SK-N-SH (cell line): ENCODE measurements at regions not wholly inside any gene's neighbourhood (a gene's known extent, or its start where the extent isn't known, plus 50 kb on each side); places are given as distances from the start of the nearest gene placed in this dataset.
A peak's percentile ranks its signal among the peaks of the same experiment; 100 is the strongest.

ENCODE experiments used
- CTCF ChIA-PET: fragments of 300-600, 350-600 bp; formaldehyde crosslinking; extraction: SDS; loops from one replicate; lab custom pipeline; 2021; lab: Yijun Ruan, JAX
- POLR2A ChIA-PET: fragments of 350-600 bp; sonication (Branson Sonifier 250); formaldehyde crosslinking; extraction: SDS; loops from one replicate; lab custom pipeline; 2020; ENCODE audit warnings: antibody characterized with exemption, inconsistent platforms; lab: Yijun Ruan, JAX
- DNase-seq: peaks from one replicate; pipeline ENCODE4 v3.0.0; 2012
- H2AFZ ChIP-seq: fragments of 200-600 bp; sonication (generic); 2 replicates; pipeline ENCODE4 v1.8.1; 2016; ENCODE audit warnings: antibody characterized with exemption, mild to moderate bottlenecking, low read depth
- H3F3A ChIP-seq: fragments of 200-600 bp; sonication (generic); replicated peaks from 2 replicates; pipeline ENCODE3; 2016; ENCODE audit warnings: antibody characterized with exemption, mild to moderate bottlenecking; ENCODE audit not compliant: insufficient read depth
- H3K27ac ChIP-seq, 2 experiments: fragments of 200-500 bp in 1 of 2; fragments of 200-600 bp in 1 of 2; sonication (Bioruptor generic) in 1 of 2; sonication (generic), shearing (Covaris generic) in 1 of 2; 2 replicates each; pipeline versions ENCODE4 v1.5.1 to v1.6.1; 2014 to 2016; ENCODE audit warnings: low read depth in 2 of 2, inconsistent platforms in 1 of 2, low read length in 1 of 2, mild to moderate bottlenecking in 1 of 2, mixed read lengths in 1 of 2
- H3K27me3 ChIP-seq: fragments of 200-600 bp; sonication (generic), shearing (Covaris generic); 2 replicates; pipeline ENCODE4 v1.6.1; 2016; ENCODE audit warnings: mixed run types; ENCODE audit not compliant: insufficient read depth
- H3K36me3 ChIP-seq, 2 experiments: fragments of 200-500 bp in 1 of 2; fragments of 200-600 bp in 1 of 2; sonication (Bioruptor generic) in 1 of 2; sonication (generic) in 1 of 2; replicated peaks in 1 of 2; 2 replicates each; pipeline versions ENCODE3 to v1.5.1; 2014 to 2016; ENCODE audit warnings: low read length in 1 of 2, mild to moderate bottlenecking in 1 of 2; ENCODE audit not compliant: insufficient read depth in 2 of 2, control insufficient read depth in 1 of 2
- H3K4me1 ChIP-seq, 2 experiments: fragments of 200-500 bp in 1 of 2; fragments of 200-600 bp in 1 of 2; sonication (Bioruptor generic) in 1 of 2; sonication (generic), shearing (Covaris generic) in 1 of 2; 2 replicates each; pipeline versions ENCODE4 v1.5.1 to v1.6.1; 2014 to 2016; ENCODE audit warnings: low read depth in 1 of 2, low read length in 1 of 2, mixed run types in 1 of 2; ENCODE audit not compliant: insufficient read depth in 2 of 2, control insufficient read depth in 1 of 2
- H3K4me2 ChIP-seq: fragments of 200-600 bp; sonication (generic), shearing (Covaris generic); 2 replicates; pipeline ENCODE4 v1.6.1; 2017; ENCODE audit warnings: mixed run types
- H3K4me3 ChIP-seq, 2 experiments: fragments of 200-500 bp in 1 of 2; fragments of 200-600 bp in 1 of 2; sonication (Bioruptor generic) in 1 of 2; sonication (generic), shearing (Covaris generic) in 1 of 2; 2 replicates each; pipeline versions ENCODE4 v1.5.1 to v1.8.1; 2014 to 2016; ENCODE audit warnings: low read depth in 2 of 2, inconsistent platforms in 1 of 2, low read length in 1 of 2, mild to moderate bottlenecking in 1 of 2, mixed read lengths in 1 of 2, moderate library complexity in 1 of 2
- H3K79me2 ChIP-seq: fragments of 200-600 bp; sonication (generic); 2 replicates; pipeline ENCODE4 v1.8.1; 2017; ENCODE audit warnings: mild to moderate bottlenecking; ENCODE audit not compliant: insufficient read depth
- H3K9ac ChIP-seq: fragments of 200-600 bp; sonication (generic); 2 replicates; pipeline ENCODE4 v1.6.1; 2017; ENCODE audit warnings: mixed run types
- H3K9me2 ChIP-seq: fragments of 200-600 bp; sonication (generic); 2 replicates; pipeline ENCODE4 v1.6.1; 2017; ENCODE audit warnings: mixed run types
- H3K9me3 ChIP-seq: fragments of 200-600 bp; sonication (generic); 2 replicates; pipeline ENCODE4 v1.6.1; 2017; ENCODE audit warnings: mixed run types, mild to moderate bottlenecking, moderate library complexity
- H4K20me1 ChIP-seq: fragments of 200-600 bp; sonication (generic); 2 replicates; pipeline ENCODE4 v1.6.1; 2017; ENCODE audit warnings: mild to moderate bottlenecking, mixed run types; ENCODE audit not compliant: insufficient read depth
- EZH2phosphoT487 ChIP-seq: fragments of 200-600 bp; sonication (generic); IDR thresholded peaks from 2 replicates; pipeline ENCODE4 v1.6.1; 2017; ENCODE audit warnings: low read depth, mixed run types, mild to moderate bottlenecking, antibody characterized with exemption, moderate library complexity, borderline replicate concordance
- FOSL2 ChIP-seq: IDR thresholded peaks from 2 replicates; pipeline ENCODE4 v1.4.0; 2012; ENCODE audit warnings: low read depth, mild to moderate bottlenecking, moderate library complexity, borderline replicate concordance
- GATA2 ChIP-seq: sonication (generic); formaldehyde crosslinking; IDR thresholded peaks from 2 replicates; pipeline ENCODE4 v1.5.0; 2020; ENCODE audit warnings: mild to moderate bottlenecking, missing genetic modification reagents
- JUND ChIP-seq: IDR thresholded peaks from 2 replicates; pipeline ENCODE4 v1.4.0; 2012
- MEF2A ChIP-seq: IDR thresholded peaks from 2 replicates; pipeline ENCODE4 v1.4.0; 2012; ENCODE audit warnings: low read depth, borderline replicate concordance
- MXI1 ChIP-seq: IDR thresholded peaks from 2 replicates; pipeline ENCODE4 v1.6.1; 2012; ENCODE audit warnings: mild to moderate bottlenecking, low read depth, low read length, improper control_type of control experiment
- NFIC ChIP-seq: IDR thresholded peaks from 2 replicates; pipeline ENCODE4 v1.4.0; 2012; ENCODE audit warnings: borderline replicate concordance
- RFX5 ChIP-seq: IDR thresholded peaks from 2 replicates; pipeline ENCODE4 v1.6.1; 2012; ENCODE audit warnings: mild to moderate bottlenecking, improper control_type of control experiment, low read length
- RXRA ChIP-seq: IDR thresholded peaks from 2 replicates; pipeline ENCODE4 v1.4.0; 2012; ENCODE audit warnings: low read depth, mild to moderate bottlenecking, borderline replicate concordance
- SIN3A ChIP-seq: IDR thresholded peaks from 2 replicates; pipeline ENCODE4 v1.6.1; 2012; ENCODE audit warnings: low read depth, mild to moderate bottlenecking, low read length, moderate library complexity, borderline replicate concordance
- TAF1 ChIP-seq: IDR thresholded peaks from 2 replicates; pipeline ENCODE4 v1.6.1; 2012; ENCODE audit warnings: low read depth, mild to moderate bottlenecking, low read length, moderate library complexity, borderline replicate concordance
- YY1 ChIP-seq: IDR thresholded peaks from 2 replicates; pipeline ENCODE4 v1.4.0; 2012; ENCODE audit warnings: low read depth, mild to moderate bottlenecking
- WGBS: methylation state at CpG from one replicate; pipeline ENCODE4 v1.1.6; 2017; ENCODE audit warnings: low lambda C conversion rate; 5-methylcytosine and 5-hydroxymethylcytosine counted together
- TF ChIP-seq, protein P1 (sequence below): fragments of 200-600 bp; sonication (generic); IDR thresholded peaks from 2 replicates; pipeline ENCODE4 v1.6.1; 2017; ENCODE audit warnings: antibody characterized with exemption, mild to moderate bottlenecking, moderate library complexity
- TF ChIP-seq, protein P2 (sequence below): IDR thresholded peaks from 2 replicates; pipeline ENCODE4 v1.6.1; 2012; ENCODE audit warnings: mild to moderate bottlenecking, low read depth, low read length, moderate library complexity
- TF ChIP-seq, protein P3 (sequence below): IDR thresholded peaks from 2 replicates; pipeline ENCODE4; 2012

- Histone ChIP-seq H3F3A (no peaks in the 10 kb centered on the region), H3K4me3 (no peak overlapping the region), H2AFZ (no peak overlapping the region), H3K4me2 (no peak overlapping the region), H3K27me3 (no peaks in the 10 kb centered on the region; the same call in 1 of the 2 replicates), H4K20me1 (no peaks in the 10 kb centered on the region), H3K36me3 (no peaks in the 10 kb centered on the region), H3K9me2 (no peaks in the 10 kb centered on the region), H3K9ac (no peak overlapping the region), H3K4me1 (peaks cover 0 to 13% of the 10 kb centered on the region in 2 experiments; a peak in 1 of 4 replicates), H3K9me3 (no peaks in the 10 kb centered on the region), H3K27ac (peak overlapping the region in 1 of 2 experiments; percentile 18; a peak in 1 of 4 replicates), H3K79me2 (no peaks in the 10 kb centered on the region)
- ChIA-PET POLR2A (no interaction called here), CTCF (interaction anchor here (1.5 to 1.9 kb wide), 4 partner anchors 8 to 129 kb away, joined by 4 to 8 read pairs (median 5); no protein-coding TSS in a partner anchor)
- WGBS: 36% methylated on average over 4 of the region's 4 CpGs
- no peak for DNase-seq
- no peak for TF ChIP-seq FOSL2
- TF ChIP-seq SIN3A: no peak
- TF ChIP-seq TAF1: no peak
- TF ChIP-seq, protein P1, sequence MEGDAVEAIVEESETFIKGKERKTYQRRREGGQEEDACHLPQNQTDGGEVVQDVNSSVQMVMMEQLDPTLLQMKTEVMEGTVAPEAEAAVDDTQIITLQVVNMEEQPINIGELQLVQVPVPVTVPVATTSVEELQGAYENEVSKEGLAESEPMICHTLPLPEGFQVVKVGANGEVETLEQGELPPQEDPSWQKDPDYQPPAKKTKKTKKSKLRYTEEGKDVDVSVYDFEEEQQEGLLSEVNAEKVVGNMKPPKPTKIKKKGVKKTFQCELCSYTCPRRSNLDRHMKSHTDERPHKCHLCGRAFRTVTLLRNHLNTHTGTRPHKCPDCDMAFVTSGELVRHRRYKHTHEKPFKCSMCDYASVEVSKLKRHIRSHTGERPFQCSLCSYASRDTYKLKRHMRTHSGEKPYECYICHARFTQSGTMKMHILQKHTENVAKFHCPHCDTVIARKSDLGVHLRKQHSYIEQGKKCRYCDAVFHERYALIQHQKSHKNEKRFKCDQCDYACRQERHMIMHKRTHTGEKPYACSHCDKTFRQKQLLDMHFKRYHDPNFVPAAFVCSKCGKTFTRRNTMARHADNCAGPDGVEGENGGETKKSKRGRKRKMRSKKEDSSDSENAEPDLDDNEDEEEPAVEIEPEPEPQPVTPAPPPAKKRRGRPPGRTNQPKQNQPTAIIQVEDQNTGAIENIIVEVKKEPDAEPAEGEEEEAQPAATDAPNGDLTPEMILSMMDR: no peak
- no peak for TF ChIP-seq RXRA
- no peak for TF ChIP-seq JUND
- TF ChIP-seq NFIC: no peak
- TF ChIP-seq GATA2 (CRISPR knock-in tag): no peak
- TF ChIP-seq, protein P2, sequence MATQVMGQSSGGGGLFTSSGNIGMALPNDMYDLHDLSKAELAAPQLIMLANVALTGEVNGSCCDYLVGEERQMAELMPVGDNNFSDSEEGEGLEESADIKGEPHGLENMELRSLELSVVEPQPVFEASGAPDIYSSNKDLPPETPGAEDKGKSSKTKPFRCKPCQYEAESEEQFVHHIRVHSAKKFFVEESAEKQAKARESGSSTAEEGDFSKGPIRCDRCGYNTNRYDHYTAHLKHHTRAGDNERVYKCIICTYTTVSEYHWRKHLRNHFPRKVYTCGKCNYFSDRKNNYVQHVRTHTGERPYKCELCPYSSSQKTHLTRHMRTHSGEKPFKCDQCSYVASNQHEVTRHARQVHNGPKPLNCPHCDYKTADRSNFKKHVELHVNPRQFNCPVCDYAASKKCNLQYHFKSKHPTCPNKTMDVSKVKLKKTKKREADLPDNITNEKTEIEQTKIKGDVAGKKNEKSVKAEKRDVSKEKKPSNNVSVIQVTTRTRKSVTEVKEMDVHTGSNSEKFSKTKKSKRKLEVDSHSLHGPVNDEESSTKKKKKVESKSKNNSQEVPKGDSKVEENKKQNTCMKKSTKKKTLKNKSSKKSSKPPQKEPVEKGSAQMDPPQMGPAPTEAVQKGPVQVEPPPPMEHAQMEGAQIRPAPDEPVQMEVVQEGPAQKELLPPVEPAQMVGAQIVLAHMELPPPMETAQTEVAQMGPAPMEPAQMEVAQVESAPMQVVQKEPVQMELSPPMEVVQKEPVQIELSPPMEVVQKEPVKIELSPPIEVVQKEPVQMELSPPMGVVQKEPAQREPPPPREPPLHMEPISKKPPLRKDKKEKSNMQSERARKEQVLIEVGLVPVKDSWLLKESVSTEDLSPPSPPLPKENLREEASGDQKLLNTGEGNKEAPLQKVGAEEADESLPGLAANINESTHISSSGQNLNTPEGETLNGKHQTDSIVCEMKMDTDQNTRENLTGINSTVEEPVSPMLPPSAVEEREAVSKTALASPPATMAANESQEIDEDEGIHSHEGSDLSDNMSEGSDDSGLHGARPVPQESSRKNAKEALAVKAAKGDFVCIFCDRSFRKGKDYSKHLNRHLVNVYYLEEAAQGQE: no peak
Measured at GRCh38 chr1:101377084-101377835, 140.4 kb downstream of the S1PR1 start.

DNA sequence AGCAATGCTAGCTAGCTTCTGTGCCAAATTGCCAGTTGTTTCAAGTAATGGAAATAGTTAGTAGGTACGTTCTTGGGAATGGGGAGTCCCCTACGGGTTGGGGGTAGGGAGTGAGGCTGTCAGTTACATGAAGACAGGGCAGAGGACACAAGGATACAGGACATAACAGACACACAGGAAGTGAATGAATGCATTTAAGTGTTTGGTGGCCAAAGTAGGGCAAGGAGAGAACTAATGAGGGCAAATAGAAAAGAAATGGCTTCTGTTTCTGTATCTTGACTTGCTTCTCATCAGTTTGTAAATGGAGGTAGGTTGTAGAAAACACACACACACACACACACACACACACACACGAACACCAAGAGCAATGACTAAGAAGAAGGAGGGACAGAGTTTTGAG, 142.2 kb downstream of the S1PR1 start:
- no peak overlapping the region for H3K27ac ChIP-seq
- H3K9me3 ChIP-seq: no peaks in the 10 kb centered on the region
- H3K4me3 ChIP-seq: no peak overlapping the region
- H3K4me2 ChIP-seq: no peak overlapping the region
- no peak for DNase-seq
- H2AFZ ChIP-seq: no peak overlapping the region
- H4K20me1 ChIP-seq: no peaks in the 10 kb centered on the region
- no peaks in the 10 kb centered on the region for H3K79me2 ChIP-seq
- H3K9me2 ChIP-seq: no peaks in the 10 kb centered on the region
- POLR2A ChIA-PET: no interaction called here
- peaks cover 0 to 13% of the 10 kb centered on the region in 2 experiments; a peak in 1 of 4 replicates for H3K4me1 ChIP-seq
- no peaks in the 10 kb centered on the region; the same call in 1 of the 2 replicates for H3K27me3 ChIP-seq
- no peaks in the 10 kb centered on the region for H3K36me3 ChIP-seq
- no peaks in the 10 kb centered on the region for H3F3A ChIP-seq
- H3K9ac ChIP-seq: no peak overlapping the region
- 38% methylated on average over 3 of the region's 3 CpGs for WGBS
- CTCF ChIA-PET: no interaction called here
- no peak for TF ChIP-seq MXI1
- TF ChIP-seq, protein P2: no peak
- no peak for TF ChIP-seq MEF2A
- TF ChIP-seq EZH2phosphoT487: no peak
- no peak for TF ChIP-seq YY1
- TF ChIP-seq RFX5: no peak
- TF ChIP-seq, protein P3, sequence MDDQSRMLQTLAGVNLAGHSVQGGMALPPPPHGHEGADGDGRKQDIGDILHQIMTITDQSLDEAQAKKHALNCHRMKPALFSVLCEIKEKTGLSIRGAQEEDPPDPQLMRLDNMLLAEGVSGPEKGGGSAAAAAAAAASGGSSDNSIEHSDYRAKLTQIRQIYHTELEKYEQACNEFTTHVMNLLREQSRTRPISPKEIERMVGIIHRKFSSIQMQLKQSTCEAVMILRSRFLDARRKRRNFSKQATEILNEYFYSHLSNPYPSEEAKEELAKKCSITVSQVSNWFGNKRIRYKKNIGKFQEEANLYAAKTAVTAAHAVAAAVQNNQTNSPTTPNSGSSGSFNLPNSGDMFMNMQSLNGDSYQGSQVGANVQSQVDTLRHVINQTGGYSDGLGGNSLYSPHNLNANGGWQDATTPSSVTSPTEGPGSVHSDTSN: no peak
